ENCODE measurements at regions not wholly inside any gene's neighbourhood (a gene's known extent, or its start where the extent isn't known, plus 50 kb on each side); places are given as distances from the start of the nearest gene placed in this dataset.

GRCh38 chr2:39540414-39540813 lies 103.3 kb upstream of the MAP4K3 start:
- TF ChIP-seq TAF1 (conservative IDR thresholded peaks at IDR 0.05) (no peak), CTCF (IDR thresholded peaks at IDR 0.05; ENCODE audit: low read depth, low read length, missing input control) (no peak), MAX (IDR thresholded peaks at IDR 0.05) (no peak), JUND (IDR thresholded peaks at IDR 0.05) (no peak), RAD21 (IDR thresholded peaks at IDR 0.05) (no peak), FOXA1 (IDR thresholded peaks at IDR 0.05) (no peak)
- TF ChIP-seq, protein P1, sequence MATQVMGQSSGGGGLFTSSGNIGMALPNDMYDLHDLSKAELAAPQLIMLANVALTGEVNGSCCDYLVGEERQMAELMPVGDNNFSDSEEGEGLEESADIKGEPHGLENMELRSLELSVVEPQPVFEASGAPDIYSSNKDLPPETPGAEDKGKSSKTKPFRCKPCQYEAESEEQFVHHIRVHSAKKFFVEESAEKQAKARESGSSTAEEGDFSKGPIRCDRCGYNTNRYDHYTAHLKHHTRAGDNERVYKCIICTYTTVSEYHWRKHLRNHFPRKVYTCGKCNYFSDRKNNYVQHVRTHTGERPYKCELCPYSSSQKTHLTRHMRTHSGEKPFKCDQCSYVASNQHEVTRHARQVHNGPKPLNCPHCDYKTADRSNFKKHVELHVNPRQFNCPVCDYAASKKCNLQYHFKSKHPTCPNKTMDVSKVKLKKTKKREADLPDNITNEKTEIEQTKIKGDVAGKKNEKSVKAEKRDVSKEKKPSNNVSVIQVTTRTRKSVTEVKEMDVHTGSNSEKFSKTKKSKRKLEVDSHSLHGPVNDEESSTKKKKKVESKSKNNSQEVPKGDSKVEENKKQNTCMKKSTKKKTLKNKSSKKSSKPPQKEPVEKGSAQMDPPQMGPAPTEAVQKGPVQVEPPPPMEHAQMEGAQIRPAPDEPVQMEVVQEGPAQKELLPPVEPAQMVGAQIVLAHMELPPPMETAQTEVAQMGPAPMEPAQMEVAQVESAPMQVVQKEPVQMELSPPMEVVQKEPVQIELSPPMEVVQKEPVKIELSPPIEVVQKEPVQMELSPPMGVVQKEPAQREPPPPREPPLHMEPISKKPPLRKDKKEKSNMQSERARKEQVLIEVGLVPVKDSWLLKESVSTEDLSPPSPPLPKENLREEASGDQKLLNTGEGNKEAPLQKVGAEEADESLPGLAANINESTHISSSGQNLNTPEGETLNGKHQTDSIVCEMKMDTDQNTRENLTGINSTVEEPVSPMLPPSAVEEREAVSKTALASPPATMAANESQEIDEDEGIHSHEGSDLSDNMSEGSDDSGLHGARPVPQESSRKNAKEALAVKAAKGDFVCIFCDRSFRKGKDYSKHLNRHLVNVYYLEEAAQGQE (IDR thresholded peaks at IDR 0.05), result no peak
- TF ChIP-seq, protein P2, sequence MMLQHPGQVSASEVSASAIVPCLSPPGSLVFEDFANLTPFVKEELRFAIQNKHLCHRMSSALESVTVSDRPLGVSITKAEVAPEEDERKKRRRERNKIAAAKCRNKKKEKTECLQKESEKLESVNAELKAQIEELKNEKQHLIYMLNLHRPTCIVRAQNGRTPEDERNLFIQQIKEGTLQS (IDR thresholded peaks at IDR 0.05), result no peak
- TF ChIP-seq, protein P3, sequence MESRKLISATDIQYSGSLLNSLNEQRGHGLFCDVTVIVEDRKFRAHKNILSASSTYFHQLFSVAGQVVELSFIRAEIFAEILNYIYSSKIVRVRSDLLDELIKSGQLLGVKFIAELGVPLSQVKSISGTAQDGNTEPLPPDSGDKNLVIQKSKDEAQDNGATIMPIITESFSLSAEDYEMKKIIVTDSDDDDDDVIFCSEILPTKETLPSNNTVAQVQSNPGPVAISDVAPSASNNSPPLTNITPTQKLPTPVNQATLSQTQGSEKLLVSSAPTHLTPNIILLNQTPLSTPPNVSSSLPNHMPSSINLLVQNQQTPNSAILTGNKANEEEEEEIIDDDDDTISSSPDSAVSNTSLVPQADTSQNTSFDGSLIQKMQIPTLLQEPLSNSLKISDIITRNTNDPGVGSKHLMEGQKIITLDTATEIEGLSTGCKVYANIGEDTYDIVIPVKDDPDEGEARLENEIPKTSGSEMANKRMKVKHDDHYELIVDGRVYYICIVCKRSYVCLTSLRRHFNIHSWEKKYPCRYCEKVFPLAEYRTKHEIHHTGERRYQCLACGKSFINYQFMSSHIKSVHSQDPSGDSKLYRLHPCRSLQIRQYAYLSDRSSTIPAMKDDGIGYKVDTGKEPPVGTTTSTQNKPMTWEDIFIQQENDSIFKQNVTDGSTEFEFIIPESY (IDR thresholded peaks at IDR 0.05), result no peak
